Stimulated activated naive CD8-positive, alpha-beta T cell treated with anti-CD3 and anti-CD28 coated beads, Interleukin-15, Interleukin-2, amounts not matched to agents 100 ng/mL and 50 ng/mL, for 24 hours (primary cell): ENCODE measurements at regions not wholly inside any gene's neighbourhood (a gene's known extent, or its start where the extent isn't known, plus 50 kb on each side); places are given as distances from the start of the nearest gene placed in this dataset.

Source experiments
- H3K27ac Mint-ChIP-seq: one replicate; pipeline ENCODE4 v1.8.0; 2021; ENCODE audit warnings: mild to moderate bottlenecking, mixed read lengths
- H3K27me3 Mint-ChIP-seq: one replicate; pipeline ENCODE4 v1.8.0; 2021; ENCODE audit warnings: mixed read lengths
- H3K36me3 Mint-ChIP-seq: one replicate; pipeline ENCODE4 v1.8.0; 2021; ENCODE audit warnings: low read depth, mixed read lengths
- H3K4me1 Mint-ChIP-seq: one replicate; pipeline ENCODE4 v1.8.0; 2021; ENCODE audit warnings: low read depth, mixed read lengths
- H3K4me3 Mint-ChIP-seq: one replicate; pipeline ENCODE4 v1.8.0; 2021; ENCODE audit warnings: mild to moderate bottlenecking, mixed read lengths
- H3K9me3 Mint-ChIP-seq: one replicate; pipeline ENCODE4 v1.8.0; 2021; ENCODE audit warnings: mixed read lengths

DNA sequence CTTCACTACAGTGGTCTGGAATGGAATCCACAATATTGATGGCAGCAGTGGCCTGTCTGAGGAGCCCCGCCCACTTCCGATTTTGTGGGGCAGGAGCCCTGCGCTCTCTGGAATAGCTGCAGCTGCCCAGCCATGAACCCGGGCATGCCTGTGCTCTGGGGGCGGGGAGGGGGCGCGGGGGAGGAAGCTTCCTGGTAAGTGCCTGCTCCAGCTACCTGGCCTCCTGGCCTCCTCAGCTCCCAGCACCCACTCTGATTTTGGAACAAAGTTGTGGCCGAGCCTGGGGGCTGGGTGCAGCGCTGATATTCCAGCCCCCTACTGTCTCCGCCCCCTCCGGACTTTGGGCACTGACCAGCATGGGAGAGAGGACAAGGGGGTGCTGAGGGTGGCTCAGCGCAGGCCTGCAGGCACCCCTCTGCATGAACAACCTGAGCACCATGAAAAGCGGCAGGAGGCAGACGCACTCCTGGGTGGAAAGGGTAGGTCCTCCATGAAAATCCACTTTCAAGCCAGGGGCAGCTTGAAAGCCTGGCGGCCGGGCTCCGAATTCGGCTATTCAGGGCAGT, 972.7 kb upstream of the AGA start:
- H3K27ac Mint-ChIP-seq, result no peak overlapping the region
- no peak overlapping the region for H3K4me3 Mint-ChIP-seq
- no peaks in the 10 kb centered on the region for H3K36me3 Mint-ChIP-seq
- H3K9me3 Mint-ChIP-seq, result no peaks in the 10 kb centered on the region
- H3K4me1 Mint-ChIP-seq, result no peaks in the 10 kb centered on the region
- H3K27me3 Mint-ChIP-seq, result no peaks in the 10 kb centered on the region

GRCh38 chr4:178415925-178416324, 973.7 kb upstream of the AGA start:
- no peaks in the 10 kb centered on the region for H3K27me3 Mint-ChIP-seq
- H3K4me1 Mint-ChIP-seq, result no peaks in the 10 kb centered on the region
- H3K4me3 Mint-ChIP-seq, result no peak overlapping the region
- no peaks in the 10 kb centered on the region for H3K36me3 Mint-ChIP-seq
- no peaks in the 10 kb centered on the region for H3K9me3 Mint-ChIP-seq
- H3K27ac Mint-ChIP-seq, result no peak overlapping the region

GRCh38 chr4:178423366-178423765, 981.1 kb upstream of the AGA start:
- no peak overlapping the region for H3K4me3 Mint-ChIP-seq
- H3K4me1 Mint-ChIP-seq, result no peaks in the 10 kb centered on the region
- H3K36me3 Mint-ChIP-seq, result no peaks in the 10 kb centered on the region
- H3K27ac Mint-ChIP-seq, result no peak overlapping the region
- H3K9me3 Mint-ChIP-seq, result peaks cover 7% of the 10 kb centered on the region
- H3K27me3 Mint-ChIP-seq, result no peaks in the 10 kb centered on the region

DNA sequence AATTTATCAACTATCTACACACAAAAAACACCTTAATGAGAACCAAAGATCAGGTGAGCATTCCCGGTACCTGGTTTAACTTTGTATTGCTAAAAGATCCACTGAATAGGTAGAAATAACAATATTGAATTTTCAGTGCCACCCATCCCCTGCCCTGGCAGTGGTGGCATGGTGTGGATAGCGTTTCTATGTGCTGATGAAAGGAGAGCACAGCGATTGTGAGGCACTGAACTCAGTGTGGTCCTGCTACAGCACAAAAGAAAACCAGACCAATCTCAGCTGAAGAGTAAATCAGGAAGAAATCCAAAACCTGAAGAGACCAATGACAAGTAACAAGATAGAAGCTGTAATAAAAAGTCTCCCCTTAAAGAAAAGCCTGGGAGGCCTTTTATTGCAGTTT, 984.6 kb upstream of the AGA start:
- Mint-ChIP-seq H3K27me3 (no peaks in the 10 kb centered on the region), H3K36me3 (no peaks in the 10 kb centered on the region), H3K4me3 (no peak overlapping the region), H3K9me3 (peaks cover 3% of the 10 kb centered on the region), H3K4me1 (no peaks in the 10 kb centered on the region), H3K27ac (no peak overlapping the region)

GRCh38 chr4:178427663-178428062, 985.4 kb upstream of the AGA start:
- no peak overlapping the region for H3K27ac Mint-ChIP-seq
- H3K9me3 Mint-ChIP-seq, result peaks cover 3% of the 10 kb centered on the region
- no peak overlapping the region for H3K4me3 Mint-ChIP-seq
- no peaks in the 10 kb centered on the region for H3K4me1 Mint-ChIP-seq
- no peaks in the 10 kb centered on the region for H3K36me3 Mint-ChIP-seq
- no peaks in the 10 kb centered on the region for H3K27me3 Mint-ChIP-seq

DNA sequence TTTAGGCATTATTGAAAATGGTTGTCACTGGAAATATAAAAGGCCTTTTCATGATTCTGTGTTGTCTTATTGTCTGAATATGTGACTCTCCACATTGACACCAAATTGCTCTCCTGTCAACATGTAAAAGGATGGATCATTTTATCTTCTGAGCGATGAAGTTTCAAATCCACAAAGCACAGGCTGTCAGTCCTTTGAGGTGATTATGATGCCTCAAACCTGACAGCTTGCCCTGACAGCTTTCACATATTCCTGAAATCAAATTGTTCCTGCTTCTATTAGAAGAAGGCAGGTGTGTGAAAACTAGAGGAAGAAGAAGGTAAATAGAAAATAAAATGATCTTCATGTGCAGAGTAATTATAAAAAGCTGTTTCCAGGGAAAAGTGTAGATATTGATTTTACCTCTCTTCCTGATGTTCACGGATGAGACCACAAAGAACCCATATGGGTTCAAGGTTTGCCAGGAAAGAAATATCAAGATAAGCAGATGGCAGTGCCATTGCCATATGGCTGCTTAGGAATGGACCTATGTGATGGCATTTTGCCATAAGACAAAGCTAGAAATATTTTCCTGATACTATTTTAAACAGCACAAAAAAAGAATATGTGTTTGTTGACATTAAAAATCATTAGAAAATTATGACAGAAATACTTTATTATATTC, 1006.3 kb upstream of the AGA start:
- Mint-ChIP-seq H3K36me3 (no peaks in the 10 kb centered on the region), H3K4me3 (no peak overlapping the region), H3K4me1 (no peaks in the 10 kb centered on the region), H3K27ac (no peak overlapping the region), H3K9me3 (peaks cover 4% of the 10 kb centered on the region), H3K27me3 (no peaks in the 10 kb centered on the region)

DNA sequence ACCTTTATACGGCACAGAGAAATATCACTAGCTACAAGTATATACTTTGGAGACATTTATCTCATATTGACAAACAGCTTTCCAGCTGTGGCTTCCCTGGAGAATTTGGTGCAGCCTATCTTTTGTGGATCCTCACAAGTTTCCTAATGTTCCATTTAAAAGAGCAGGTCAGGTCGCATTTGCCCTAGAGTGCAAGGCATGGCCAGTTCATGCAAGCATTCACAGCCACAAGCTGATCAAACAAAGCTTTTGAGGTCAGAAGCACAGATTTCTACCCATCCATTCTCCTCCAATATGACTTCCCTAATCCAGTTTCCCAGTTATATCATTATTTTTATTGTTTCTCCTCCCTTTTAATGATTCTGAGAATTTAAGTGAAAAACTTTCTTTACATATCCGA, 1008.4 kb upstream of the AGA start:
- no peak overlapping the region for H3K4me3 Mint-ChIP-seq
- H3K9me3 Mint-ChIP-seq, result peaks cover 8% of the 10 kb centered on the region
- H3K4me1 Mint-ChIP-seq, result no peaks in the 10 kb centered on the region
- H3K36me3 Mint-ChIP-seq, result no peaks in the 10 kb centered on the region
- H3K27ac Mint-ChIP-seq, result no peak overlapping the region
- no peaks in the 10 kb centered on the region for H3K27me3 Mint-ChIP-seq

DNA sequence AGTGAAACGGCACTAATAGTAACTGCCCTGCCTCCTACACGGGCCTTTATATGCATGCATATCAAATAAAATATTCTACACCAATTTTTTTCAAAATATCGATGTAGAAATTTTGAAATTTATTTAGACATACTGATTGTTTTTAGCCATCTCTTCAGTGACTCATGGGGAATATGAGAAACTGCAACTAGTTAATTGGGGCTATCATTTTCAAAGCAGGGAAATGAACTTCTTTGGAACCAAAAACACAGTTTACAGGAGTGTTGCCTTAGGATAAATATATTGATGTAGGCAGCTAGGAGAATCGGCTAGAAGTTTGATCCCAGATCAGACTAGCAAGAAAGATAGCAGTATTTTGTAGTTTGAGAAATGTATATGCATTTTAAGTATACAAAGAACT, 1010.8 kb upstream of the AGA start:
- Mint-ChIP-seq H3K4me3 (no peak overlapping the region), H3K27ac (no peak overlapping the region), H3K9me3 (peaks cover 9% of the 10 kb centered on the region), H3K4me1 (no peaks in the 10 kb centered on the region), H3K36me3 (no peaks in the 10 kb centered on the region), H3K27me3 (no peaks in the 10 kb centered on the region)

GRCh38 chr4:178457286-178457685, 1015.0 kb upstream of the AGA start:
- Mint-ChIP-seq H3K4me1 (no peaks in the 10 kb centered on the region), H3K4me3 (no peak overlapping the region), H3K27me3 (no peaks in the 10 kb centered on the region), H3K9me3 (peaks cover 16% of the 10 kb centered on the region), H3K36me3 (no peaks in the 10 kb centered on the region), H3K27ac (no peak overlapping the region)

DNA sequence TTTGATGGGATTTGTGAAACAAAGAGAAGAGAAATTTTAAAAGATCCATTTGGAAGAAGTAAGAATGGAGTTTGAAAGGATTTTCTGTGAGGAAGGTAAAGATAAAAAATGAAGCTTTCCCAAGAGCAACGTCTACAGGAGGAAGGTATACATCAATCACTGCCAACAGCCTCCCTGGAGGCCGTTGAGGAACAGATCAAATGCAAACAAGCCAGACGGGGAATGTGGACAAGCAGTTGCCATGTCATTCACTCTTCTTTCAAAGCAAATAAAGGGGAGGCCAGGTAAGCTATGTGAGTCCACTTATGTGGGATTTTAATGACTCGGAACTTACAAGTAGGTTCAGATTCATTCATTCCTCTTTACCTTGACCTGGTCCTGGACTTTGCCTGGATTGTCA, 1020.5 kb upstream of the AGA start:
- no peaks in the 10 kb centered on the region for H3K36me3 Mint-ChIP-seq
- no peaks in the 10 kb centered on the region for H3K4me1 Mint-ChIP-seq
- H3K9me3 Mint-ChIP-seq, result peaks cover 14% of the 10 kb centered on the region
- no peak overlapping the region for H3K27ac Mint-ChIP-seq
- H3K27me3 Mint-ChIP-seq, result no peaks in the 10 kb centered on the region
- no peak overlapping the region for H3K4me3 Mint-ChIP-seq

DNA sequence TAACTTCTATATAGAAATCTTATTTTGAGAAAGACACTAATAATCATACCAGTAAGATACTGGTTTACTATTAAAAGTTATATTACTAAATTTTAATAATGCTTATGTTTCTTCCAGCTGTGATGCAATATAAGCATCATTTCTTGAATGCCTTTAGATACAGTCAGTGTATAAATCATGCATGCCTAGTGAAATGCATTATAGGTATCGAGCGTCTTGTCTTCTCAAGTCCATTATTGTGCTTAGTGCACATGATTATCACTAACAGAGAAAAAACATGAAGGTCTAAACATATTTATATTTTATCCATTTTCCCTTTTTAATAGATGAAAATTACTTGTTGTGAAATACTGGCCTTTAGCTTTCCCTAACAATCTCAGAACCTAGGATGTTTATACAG, 1021.5 kb upstream of the AGA start:
- H3K4me3 Mint-ChIP-seq, result no peak overlapping the region
- no peaks in the 10 kb centered on the region for H3K4me1 Mint-ChIP-seq
- H3K9me3 Mint-ChIP-seq, result peaks cover 17% of the 10 kb centered on the region
- H3K27ac Mint-ChIP-seq, result no peak overlapping the region
- H3K36me3 Mint-ChIP-seq, result no peaks in the 10 kb centered on the region
- H3K27me3 Mint-ChIP-seq, result no peaks in the 10 kb centered on the region

DNA sequence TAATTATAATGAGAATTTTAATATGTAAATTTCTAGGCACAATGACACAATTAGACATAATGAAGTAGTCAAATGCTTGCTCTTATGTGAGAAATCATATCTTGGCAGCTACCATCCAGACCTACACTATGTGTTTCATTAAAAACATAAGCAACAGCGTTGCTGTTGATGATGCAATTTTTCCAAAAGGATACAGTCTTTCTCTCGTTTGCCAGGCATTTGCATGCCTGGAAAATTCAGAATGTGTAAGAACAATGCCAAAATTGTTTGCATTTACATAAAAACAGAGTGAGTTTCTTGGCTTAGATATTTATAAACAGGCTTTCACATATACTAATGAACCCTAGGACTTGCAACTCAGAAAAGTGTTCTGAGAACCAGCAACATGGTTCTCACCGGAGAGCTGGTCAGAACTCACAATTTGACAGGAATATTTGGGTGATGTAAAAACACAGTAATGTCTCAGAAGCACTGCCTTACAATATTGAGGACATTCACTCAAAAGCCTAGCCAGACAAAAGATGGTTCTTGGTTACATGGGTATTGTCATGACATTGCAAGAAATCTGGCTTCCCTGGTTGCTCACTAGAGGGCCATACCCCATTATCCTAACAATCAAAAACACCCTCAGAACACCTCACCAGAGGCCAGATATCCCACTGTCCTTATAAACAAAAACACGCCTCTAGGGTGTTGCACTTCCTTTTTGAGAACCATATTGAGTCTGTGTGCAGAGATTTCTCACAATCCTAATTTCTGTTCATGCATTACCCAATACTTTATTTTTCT, 1029.0 kb upstream of the AGA start:
- Mint-ChIP-seq H3K4me3 (no peak overlapping the region), H3K4me1 (no peaks in the 10 kb centered on the region), H3K36me3 (no peaks in the 10 kb centered on the region), H3K27me3 (no peaks in the 10 kb centered on the region), H3K9me3 (peaks cover 13% of the 10 kb centered on the region), H3K27ac (no peak overlapping the region)

- Mint-ChIP-seq H3K27me3 (no peaks in the 10 kb centered on the region), H3K36me3 (no peaks in the 10 kb centered on the region), H3K27ac (no peak overlapping the region)
Measured at GRCh38 chr4:178471994-178472393, 1029.8 kb upstream of the AGA start.

GRCh38 chr4:178480105-178480504, 1037.9 kb upstream of the AGA start:
- no peaks in the 10 kb centered on the region for H3K4me1 Mint-ChIP-seq
- H3K9me3 Mint-ChIP-seq, result peaks cover 8% of the 10 kb centered on the region
- no peaks in the 10 kb centered on the region for H3K27me3 Mint-ChIP-seq
- no peak overlapping the region for H3K27ac Mint-ChIP-seq
- H3K36me3 Mint-ChIP-seq, result no peaks in the 10 kb centered on the region
- no peak overlapping the region for H3K4me3 Mint-ChIP-seq

More at GRCh38 chr4:178471994-178472393, 1029.8 kb upstream of the AGA start:
- Mint-ChIP-seq H3K9me3 (peaks cover 13% of the 10 kb centered on the region), H3K4me3 (no peak overlapping the region), H3K4me1 (no peaks in the 10 kb centered on the region)

- H3K9me3 Mint-ChIP-seq, result peaks cover 4% of the 10 kb centered on the region
Measured at GRCh38 chr4:178480881-178481280, 1038.6 kb upstream of the AGA start.

More at GRCh38 chr4:178480881-178481280, 1038.6 kb upstream of the AGA start:
- H3K27ac Mint-ChIP-seq, result no peak overlapping the region
- no peaks in the 10 kb centered on the region for H3K4me1 Mint-ChIP-seq
- H3K27me3 Mint-ChIP-seq, result no peaks in the 10 kb centered on the region
- no peaks in the 10 kb centered on the region for H3K36me3 Mint-ChIP-seq
- H3K4me3 Mint-ChIP-seq, result no peak overlapping the region
